HG03175 (cell line): ENCODE measurements at regions not wholly inside any gene's neighbourhood (a gene's known extent, or its start where the extent isn't known, plus 50 kb on each side); places are given as distances from the start of the nearest gene placed in this dataset.
"Not testable (repeated sequence)": the region's sequence is repeated elsewhere in the genome, so short reads cannot be mapped to it uniquely, and the experiment has no call there.

Source experiments
- ATAC-seq: cut with Tn5 transposase; IDR thresholded peaks from one replicate; pipeline ENCODE4 v1.9.1; 2021; ENCODE audit warnings: mild to moderate bottlenecking, moderate library complexity; ENCODE audit not compliant: unreplicated experiment

- ATAC-seq = no peak
Observed at GRCh38 chr7:68980011-68980410, 618.3 kb upstream of the AUTS2 start.

DNA sequence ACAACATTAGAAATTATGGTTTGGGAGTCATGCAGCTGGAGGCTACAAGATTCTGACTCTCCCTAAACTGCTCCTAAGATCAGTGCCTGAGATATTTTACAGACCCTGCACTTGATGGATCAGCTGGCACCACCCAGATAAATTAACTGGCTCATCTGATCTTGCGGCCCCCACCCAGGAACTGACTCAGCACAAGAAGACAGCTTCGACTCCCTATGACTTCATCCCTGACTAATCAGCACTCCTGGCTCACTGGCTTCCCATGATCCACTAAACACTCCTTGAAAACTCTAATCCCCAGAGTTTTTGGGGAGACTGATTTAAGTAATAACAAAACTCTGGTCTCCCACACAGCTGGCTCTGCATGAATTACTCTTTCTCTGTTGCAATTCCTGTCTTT is 617.8 kb upstream of the AUTS2 start:
- ATAC-seq = not testable (repeated sequence)

- no peak for ATAC-seq
Observed at GRCh38 chr7:68984306-68984705, 614.0 kb upstream of the AUTS2 start.

GRCh38 chr7:68994841-68995240 is 603.4 kb upstream of the AUTS2 start:
- no peak for ATAC-seq

DNA sequence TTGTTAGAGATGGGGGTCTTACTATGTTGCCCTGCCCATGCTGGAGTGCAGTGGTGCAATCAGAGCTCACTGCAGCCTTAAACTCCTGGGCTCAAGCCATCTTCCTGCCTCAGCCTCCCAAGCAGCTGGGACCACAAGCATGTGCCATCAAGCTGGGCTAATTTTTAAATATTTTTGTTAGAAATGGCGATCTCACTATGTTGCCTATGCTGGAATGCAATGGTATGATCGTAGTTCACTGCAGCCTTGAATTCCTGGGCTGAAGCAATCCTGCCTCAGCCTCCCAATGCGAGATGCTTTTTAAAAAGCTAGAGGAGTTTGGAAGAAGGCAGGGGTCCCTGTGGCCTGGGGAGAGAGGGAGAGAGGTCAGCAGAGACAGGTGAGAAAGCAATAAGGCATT is 600.1 kb upstream of the AUTS2 start:
- ATAC-seq = no peak

- no peak for ATAC-seq
Observed at GRCh38 chr7:69002416-69002815, 595.9 kb upstream of the AUTS2 start.

GRCh38 chr7:69012149-69012548 is 586.1 kb upstream of the AUTS2 start:
- ATAC-seq = no peak

DNA sequence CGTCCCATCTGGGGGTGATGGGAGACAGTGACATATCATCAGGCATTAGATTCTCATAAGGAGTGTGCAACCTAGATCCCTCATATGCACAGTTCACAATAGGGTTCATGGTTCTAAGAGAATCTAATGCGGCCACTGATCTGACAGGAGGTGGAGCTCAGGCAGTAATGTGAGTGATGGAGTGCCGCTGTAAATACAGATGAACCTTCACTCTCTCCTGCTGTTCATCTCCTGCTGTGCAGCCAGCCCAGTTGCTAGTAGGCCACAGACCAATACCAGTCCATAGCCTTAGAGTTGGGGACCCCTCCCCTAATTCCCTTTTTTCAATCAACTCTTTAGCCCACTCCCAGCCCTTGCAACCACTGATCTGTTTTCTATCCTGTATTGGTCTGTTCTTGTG is 581.1 kb upstream of the AUTS2 start:
- ATAC-seq = no peak

GRCh38 chr7:69018200-69018599 is 580.1 kb upstream of the AUTS2 start:
- no peak for ATAC-seq

- no peak for ATAC-seq
Observed at GRCh38 chr7:69019437-69019836, 578.8 kb upstream of the AUTS2 start.

DNA sequence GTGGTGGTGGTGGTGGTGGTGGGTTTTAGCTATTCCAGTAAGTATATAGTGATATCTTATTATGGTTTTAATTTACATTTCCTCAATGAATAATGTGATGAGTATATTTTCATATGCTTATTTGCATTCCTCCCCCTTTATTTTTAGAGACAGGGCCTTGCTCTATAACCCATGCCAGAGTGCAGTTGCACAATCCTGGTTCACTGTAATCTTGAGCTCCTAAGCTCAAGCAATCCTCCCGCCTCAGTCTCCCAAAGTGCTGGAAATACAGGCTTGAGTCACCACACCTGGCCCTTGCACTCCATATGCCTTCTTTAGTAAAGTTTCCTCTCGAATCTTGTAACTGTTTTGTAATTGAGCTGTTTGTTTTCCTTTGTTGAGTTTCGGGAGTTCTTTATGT is 577.7 kb upstream of the AUTS2 start:
- ATAC-seq = no peak

DNA sequence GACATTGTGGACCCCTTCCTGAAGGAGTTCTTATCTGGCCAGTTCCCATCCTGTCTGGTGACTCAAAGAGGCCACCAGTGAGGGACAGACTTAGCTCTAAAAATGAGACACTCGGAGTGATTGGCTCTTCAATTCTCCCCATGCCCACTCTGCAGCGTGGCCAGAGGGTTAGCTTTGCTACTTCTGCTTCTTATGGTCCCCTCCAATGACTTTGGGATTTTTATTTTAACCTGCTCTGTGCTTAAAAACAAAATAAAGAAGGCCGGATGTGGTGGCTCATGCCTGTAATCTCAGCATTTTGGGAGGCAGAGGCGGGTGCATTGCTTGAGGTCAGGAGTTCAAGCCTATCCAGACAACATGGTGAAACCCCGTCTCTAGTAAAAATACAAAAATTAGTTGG is 573.0 kb upstream of the AUTS2 start:
- ATAC-seq = no peak

GRCh38 chr7:69032848-69033247 is 565.4 kb upstream of the AUTS2 start:
- ATAC-seq = no peak

DNA sequence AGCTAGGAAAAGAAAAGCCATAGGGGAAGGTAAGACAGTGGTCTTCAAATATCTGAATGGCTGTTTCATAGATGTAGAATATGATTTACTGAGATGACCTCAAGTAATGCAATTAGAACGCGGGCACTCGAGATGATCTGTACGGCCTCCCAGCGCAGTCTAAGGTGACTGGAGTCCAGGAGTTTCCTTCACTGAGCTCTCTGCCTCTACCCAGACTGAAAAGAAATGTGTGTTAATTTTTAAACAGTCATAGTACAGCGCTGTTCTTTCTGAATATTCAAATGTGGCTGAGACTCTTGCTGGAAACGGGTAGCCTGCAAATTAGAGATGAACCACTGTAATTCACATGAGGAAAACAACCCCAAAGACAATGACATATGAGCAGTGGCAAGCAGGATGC is 562.4 kb upstream of the AUTS2 start:
- ATAC-seq = no peak

- ATAC-seq = no peak
Observed at GRCh38 chr7:69036301-69036700, 562.0 kb upstream of the AUTS2 start.

DNA sequence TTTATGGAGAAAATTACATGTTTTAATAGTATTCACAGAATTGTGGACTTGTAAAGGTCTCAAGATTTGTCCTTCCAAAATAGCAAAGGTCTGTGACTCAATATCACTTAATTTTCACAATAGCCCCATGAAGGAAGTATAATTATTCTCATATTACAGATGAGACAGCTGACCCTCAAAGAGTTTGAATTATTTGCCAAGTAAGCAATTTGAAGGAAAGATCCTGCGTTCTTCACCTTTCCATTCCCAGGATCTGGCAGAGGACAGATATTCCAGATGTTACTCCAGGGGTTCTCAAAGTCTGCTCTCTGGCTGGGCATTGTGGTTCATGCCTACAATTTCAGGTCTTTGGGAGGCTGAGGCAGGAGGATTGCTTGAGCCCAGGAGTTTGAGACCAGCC is 559.4 kb upstream of the AUTS2 start:
- ATAC-seq = no peak

- no peak for ATAC-seq
Observed at GRCh38 chr7:69042138-69042537, 556.1 kb upstream of the AUTS2 start.

DNA sequence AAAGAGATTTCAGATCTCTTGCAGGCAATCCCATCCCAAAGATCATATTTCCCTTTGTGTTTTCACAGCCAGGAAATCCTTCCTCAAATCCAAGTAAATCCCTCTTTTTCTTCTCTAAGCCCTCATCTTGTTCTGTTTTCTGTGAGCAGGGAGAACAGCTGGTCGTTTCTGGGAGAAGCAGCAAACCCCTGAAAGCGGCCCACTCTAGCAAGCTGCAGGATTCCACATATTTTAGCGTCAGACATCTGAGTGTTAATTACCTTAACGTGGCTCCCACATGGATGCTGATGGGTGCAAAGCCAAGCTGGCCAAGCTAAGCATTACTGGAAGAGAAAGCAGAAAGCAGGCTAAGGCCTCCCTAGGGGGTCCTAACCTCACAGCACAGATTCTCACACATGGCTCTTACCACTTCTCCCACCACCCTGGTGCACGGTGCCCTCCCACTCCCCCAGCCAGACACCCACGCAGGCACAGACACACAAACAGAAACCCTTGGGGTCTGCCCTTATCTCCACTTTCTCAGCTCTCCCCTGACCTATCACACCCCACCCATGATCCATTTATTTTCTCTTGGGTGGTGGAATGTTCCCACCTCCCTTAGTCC is 551.0 kb upstream of the AUTS2 start:
- ATAC-seq = no peak

DNA sequence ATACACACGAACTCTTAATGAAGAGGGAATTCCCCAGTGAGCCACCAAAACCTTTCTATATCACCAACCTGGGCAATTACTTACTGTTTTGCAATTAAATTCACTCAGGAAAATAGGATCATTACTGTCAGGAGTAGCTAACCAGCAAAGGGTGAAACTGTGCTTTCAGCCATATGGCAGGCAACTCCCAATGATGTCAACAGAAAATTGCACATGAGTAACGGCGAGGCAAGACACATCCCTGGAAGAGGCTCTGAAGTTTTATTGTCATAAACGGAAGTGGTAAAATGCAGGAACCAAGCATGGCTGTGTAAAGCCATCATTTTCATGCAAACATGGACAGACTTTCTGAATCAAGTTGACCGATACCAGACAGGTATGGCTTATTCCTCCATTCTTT is 548.9 kb upstream of the AUTS2 start:
- no peak for ATAC-seq

- no peak for ATAC-seq
Observed at GRCh38 chr7:69052447-69052846, 545.8 kb upstream of the AUTS2 start.

DNA sequence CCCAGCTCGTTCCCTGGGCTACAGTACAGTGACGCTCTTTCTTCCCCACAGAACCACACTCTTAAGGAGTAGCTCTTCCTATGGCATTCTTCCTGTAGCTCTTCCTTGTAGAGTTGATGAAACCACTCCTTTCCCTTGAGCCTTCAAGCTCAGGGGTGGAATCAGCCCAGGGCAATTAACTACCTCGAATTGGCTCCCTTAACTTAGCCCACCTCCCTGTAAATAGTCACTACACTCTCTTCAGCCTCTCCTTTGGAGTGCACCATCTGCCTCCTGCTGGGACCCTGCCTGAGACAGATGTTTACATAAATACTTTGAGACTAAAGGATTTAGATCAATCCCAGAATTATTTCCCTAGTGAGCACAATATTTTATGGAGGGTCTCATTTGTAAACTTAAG is 537.8 kb upstream of the AUTS2 start:
- ATAC-seq = no peak

DNA sequence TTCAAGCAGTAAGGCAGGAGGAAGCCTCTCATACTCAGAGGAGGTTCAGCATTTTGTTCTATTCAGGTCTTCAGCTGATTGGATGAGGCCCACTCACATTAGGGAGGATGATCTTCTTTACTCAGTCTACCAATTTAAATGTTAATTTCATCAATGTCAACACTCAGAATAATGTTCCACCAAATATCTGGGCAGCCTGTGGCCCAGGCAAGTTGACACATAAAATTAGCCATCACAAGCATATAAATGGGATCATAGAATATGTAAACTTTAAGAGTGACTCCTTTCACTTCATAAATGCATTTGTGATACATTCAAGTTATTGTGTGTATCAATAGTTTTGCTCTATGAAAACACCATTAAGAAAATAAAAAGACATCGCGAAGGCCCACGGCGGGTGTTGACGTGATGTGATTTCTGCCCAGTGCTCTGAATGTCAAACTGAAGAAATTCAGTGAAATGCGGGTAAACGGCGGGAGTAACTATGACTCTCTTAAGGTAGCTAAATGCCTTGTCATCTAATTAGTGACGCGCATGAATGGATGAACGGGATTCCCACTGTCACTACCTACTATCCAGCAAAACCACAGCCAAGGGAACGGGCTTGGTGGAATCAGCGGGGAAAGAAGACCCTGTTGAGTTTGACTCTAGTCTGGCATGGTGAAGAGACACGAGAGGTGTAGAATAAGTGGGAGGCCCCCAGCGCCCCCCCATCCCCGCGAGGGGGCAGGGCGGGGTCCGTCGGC is 536.1 kb upstream of the AUTS2 start:
- no peak for ATAC-seq

DNA sequence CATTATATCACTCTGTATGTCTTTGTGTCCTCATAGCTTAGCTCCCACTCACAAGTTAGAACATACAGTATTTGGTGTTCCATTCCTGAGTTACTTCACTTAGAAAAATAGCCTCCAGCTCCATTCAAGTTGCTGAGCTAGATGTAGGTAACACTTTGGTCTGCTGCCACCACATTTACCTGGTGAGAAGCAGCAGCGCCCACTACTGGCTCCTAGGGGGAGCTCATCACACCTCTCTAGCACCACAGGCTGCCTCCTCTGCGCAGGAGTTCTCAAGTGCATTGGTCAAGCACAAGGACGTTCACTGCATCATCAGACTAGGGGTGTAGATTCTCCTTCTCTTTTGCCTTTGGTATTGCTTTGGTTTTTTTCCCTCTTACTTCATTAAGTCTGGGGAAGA is 530.9 kb upstream of the AUTS2 start:
- no peak for ATAC-seq
